Astrocyte of the spinal cord (primary cell): ENCODE measurements at regions not wholly inside any gene's neighbourhood (a gene's known extent, or its start where the extent isn't known, plus 50 kb on each side); places are given as distances from the start of the nearest gene placed in this dataset.

Experiments
- DNase-seq: peaks from one replicate; pipeline ENCODE4 v3.0.0; 2011; ENCODE audit warnings: low read depth, low spot score
- H3K4me3 ChIP-seq: 2 replicates; pipeline ENCODE4 v1.5.1; 2011; ENCODE audit warnings: low read depth, mild to moderate bottlenecking, low read length, moderate library complexity
- CTCF ChIP-seq: IDR thresholded peaks from 2 replicates; pipeline ENCODE4 v1.5.1; 2012; ENCODE audit warnings: low read depth, mild to moderate bottlenecking, low read length, inconsistent platforms
- in situ Hi-C: cut with HindIII; loops from 2 replicates; pipeline ENCODE4 v1.10.0; 2017; ENCODE audit warnings: low sequenced_read_pairs

- in situ Hi-C loops = no loop called here
- TF ChIP-seq CTCF = no peak
- DNase-seq = no peak
- no peak overlapping the region for H3K4me3 ChIP-seq
Observed at GRCh38 chr7:53794816-53795215, 747.4 kb upstream of the VSTM2A start.

GRCh38 chr7:53800746-53801145 is 741.4 kb upstream of the VSTM2A start:
- DNase-seq = no peak
- no peak for TF ChIP-seq CTCF
- in situ Hi-C loops = no loop called here
- no peak overlapping the region for H3K4me3 ChIP-seq

GRCh38 chr7:53806119-53806518 is 736.1 kb upstream of the VSTM2A start:
- no peak for DNase-seq
- no peak overlapping the region for H3K4me3 ChIP-seq
- no peak for TF ChIP-seq CTCF
- in situ Hi-C loops = no loop called here

GRCh38 chr7:53811555-53812079 is 730.6 kb upstream of the VSTM2A start:
- in situ Hi-C loops = no loop called here
- DNase-seq = no peak
- no peak for TF ChIP-seq CTCF
- no peak overlapping the region for H3K4me3 ChIP-seq

- no peak for DNase-seq
Observed at GRCh38 chr7:53812135-53812534, 730.0 kb upstream of the VSTM2A start.

GRCh38 chr7:53835301-53835700 is 706.9 kb upstream of the VSTM2A start:
- no peak overlapping the region for H3K4me3 ChIP-seq
- in situ Hi-C loops = no loop called here
- DNase-seq = no peak
- TF ChIP-seq CTCF = no peak

More at GRCh38 chr7:53812135-53812534, 730.0 kb upstream of the VSTM2A start:
- H3K4me3 ChIP-seq = no peak overlapping the region
- in situ Hi-C loops = no loop called here
- TF ChIP-seq CTCF = no peak

- no peak overlapping the region for H3K4me3 ChIP-seq
- no peak for TF ChIP-seq CTCF
- in situ Hi-C loops = no loop called here
- no peak for DNase-seq
Observed at GRCh38 chr7:53877688-53878087, 664.5 kb upstream of the VSTM2A start.
